ENCODE measurements at regions not wholly inside any gene's neighbourhood (a gene's known extent, or its start where the extent isn't known, plus 50 kb on each side); places are given as distances from the start of the nearest gene placed in this dataset.

DNA sequence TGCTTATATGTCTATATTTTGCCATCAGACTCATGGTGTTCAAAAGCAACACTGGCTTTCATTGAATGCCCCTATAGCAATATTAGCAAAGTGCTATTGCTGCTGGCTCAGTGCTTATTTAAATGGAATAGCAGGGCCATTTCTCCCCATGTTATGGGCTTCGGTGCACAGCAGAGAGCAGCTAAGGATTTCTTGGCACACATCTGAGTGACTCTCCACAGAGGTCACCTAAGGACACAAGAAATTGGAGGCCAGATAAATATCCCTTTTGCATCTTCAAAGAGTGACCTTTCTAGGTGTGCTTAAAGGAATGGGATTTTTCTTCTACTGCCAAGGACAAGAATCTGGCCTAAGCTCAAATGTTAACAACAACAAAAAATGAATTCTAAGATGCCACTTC, 751.8 kb downstream of the CDH11 start:
- H3K4me3 ChIP-seq (ENCODE audit: low read depth, low read length) = no peak overlapping the region
- no peak for TF ChIP-seq CTCF (IDR thresholded peaks at IDR 0.05; ENCODE audit: low read depth, low read length)
- in situ Hi-C loops (cut with HindIII; ENCODE audit: low sequenced_read_pairs) = no loop called here
- no peak for DNase-seq (ENCODE audit: low read depth, low spot score)

- no peak for DNase-seq (ENCODE audit: low read depth, low spot score)
- in situ Hi-C loops (cut with HindIII; ENCODE audit: low sequenced_read_pairs) = no loop called here
- TF ChIP-seq CTCF (IDR thresholded peaks at IDR 0.05; ENCODE audit: low read depth, low read length) = no peak
- H3K4me3 ChIP-seq (ENCODE audit: low read depth, low read length) = no peak overlapping the region
Measured at GRCh38 chr16:64365448-64365931, 756.4 kb downstream of the CDH11 start.

DNA sequence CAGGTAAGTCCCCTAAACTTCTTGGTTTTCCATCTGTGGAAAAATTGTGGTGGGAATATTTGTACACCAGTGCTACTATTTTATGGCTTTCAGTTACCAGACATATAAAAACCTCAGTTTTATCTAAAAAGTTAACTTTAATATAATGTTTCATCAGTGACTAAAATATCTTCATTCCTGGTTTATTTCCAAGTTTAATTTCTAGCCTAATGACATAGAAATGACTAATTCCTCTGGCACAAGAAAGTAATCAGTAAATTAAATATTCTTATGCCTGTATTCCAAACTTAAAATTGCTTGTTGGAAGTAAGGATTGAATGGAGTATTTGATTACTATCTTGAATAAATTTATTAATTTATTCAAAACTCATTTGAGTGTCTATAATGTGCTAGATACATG, 757.0 kb downstream of the CDH11 start:
- TF ChIP-seq CTCF (IDR thresholded peaks at IDR 0.05; ENCODE audit: low read depth, low read length) = no peak
- no peak for DNase-seq (ENCODE audit: low read depth, low spot score)
- H3K4me3 ChIP-seq (ENCODE audit: low read depth, low read length) = no peak overlapping the region
- in situ Hi-C loops (cut with HindIII; ENCODE audit: low sequenced_read_pairs) = no loop called here

DNA sequence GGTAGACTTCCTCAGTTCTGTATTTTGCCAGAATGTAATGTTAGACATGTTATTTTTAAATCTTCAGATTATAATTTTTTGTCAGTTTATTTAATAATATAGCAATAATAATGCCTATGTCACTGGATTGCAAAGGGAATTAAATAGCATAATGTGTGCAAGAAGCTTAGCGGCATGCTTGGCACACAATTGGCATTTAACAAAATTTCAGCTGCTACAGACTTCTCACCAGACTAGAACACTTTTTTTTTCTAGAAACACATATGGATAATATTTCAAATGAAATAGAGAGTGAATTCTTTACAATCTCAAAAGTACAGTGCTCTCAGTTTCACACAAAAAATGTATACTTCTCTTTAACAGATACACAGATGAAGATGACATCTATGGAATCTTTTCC, 757.4 kb downstream of the CDH11 start:
- no peak for DNase-seq (ENCODE audit: low read depth, low spot score)
- in situ Hi-C loops (cut with HindIII; ENCODE audit: low sequenced_read_pairs) = no loop called here
- no peak overlapping the region for H3K4me3 ChIP-seq (ENCODE audit: low read depth, low read length)
- no peak for TF ChIP-seq CTCF (IDR thresholded peaks at IDR 0.05; ENCODE audit: low read depth, low read length)

DNA sequence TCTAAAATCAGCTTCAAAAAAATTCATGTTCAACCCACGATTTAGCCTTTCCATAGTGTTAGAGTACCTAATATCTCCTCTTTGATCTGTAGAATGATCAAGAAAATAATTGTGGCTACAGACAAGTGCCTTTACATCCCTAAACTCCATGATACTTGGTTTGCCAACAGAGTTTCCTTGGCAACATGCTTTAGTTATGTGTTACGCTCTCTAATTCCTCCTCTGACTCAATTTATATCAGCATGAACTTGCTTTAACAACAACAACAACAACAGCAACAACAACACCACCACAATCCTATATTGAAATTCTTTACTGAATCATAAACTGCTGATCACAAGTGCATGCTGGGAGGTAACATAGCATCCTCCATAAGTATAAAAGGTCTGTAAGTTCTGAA, 757.8 kb downstream of the CDH11 start:
- H3K4me3 ChIP-seq (ENCODE audit: low read depth, low read length) = no peak overlapping the region
- DNase-seq (ENCODE audit: low read depth, low spot score) = no peak
- in situ Hi-C loops (cut with HindIII; ENCODE audit: low sequenced_read_pairs) = no loop called here
- no peak for TF ChIP-seq CTCF (IDR thresholded peaks at IDR 0.05; ENCODE audit: low read depth, low read length)

DNA sequence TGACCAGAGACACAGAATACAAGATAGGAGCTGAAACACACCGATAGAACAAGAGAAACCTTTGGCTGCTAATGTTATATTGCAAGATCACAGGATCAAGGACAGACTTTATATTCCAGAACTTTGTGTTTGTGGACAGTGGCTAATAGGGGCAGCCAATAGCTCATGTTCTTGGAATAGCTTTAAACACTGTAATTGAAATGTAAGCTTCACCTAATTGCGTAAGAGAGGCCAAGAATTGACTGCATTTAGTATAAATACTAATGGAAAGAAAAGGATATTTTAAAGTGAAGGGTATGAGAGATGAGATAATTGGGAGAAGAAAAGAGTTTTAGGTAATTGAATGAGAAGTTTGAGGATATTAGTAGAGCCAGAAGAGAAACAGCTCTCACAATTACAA, 758.8 kb downstream of the CDH11 start:
- no peak for TF ChIP-seq CTCF (IDR thresholded peaks at IDR 0.05; ENCODE audit: low read depth, low read length)
- DNase-seq (ENCODE audit: low read depth, low spot score) = no peak
- no peak overlapping the region for H3K4me3 ChIP-seq (ENCODE audit: low read depth, low read length)
- in situ Hi-C loops (cut with HindIII; ENCODE audit: low sequenced_read_pairs) = no loop called here

DNA sequence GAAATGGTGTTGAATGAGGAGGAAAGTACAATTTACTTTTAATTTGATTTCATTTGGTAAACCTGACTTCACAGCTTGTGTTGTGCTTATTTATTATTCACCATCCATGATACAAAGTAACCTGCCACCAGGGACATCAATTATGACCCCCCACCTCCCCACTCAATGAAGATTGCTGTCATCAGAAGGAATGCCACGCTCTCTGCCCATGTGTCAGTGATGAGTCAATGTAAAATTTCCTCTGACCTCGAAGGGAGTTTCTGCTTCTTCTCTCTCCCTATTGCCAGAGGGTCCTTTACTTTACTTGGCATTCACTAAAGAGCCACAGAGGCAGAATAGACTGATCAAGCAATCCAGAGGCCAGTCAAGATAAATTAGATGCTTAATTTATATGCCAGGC, 759.7 kb downstream of the CDH11 start:
- TF ChIP-seq CTCF (IDR thresholded peaks at IDR 0.05; ENCODE audit: low read depth, low read length) = no peak
- in situ Hi-C loops (cut with HindIII; ENCODE audit: low sequenced_read_pairs) = no loop called here
- DNase-seq (ENCODE audit: low read depth, low spot score) = peak; percentile 15
- no peak overlapping the region for H3K4me3 ChIP-seq (ENCODE audit: low read depth, low read length)
